HG02610 (cell line): ENCODE measurements at regions not wholly inside any gene's neighbourhood (a gene's known extent, or its start where the extent isn't known, plus 50 kb on each side); places are given as distances from the start of the nearest gene placed in this dataset.

Experiments
- ATAC-seq: cut with Tn5 transposase; IDR thresholded peaks from one replicate; pipeline ENCODE4 v1.9.1; 2021; ENCODE audit warnings: mild to moderate bottlenecking, moderate library complexity; ENCODE audit not compliant: unreplicated experiment

DNA sequence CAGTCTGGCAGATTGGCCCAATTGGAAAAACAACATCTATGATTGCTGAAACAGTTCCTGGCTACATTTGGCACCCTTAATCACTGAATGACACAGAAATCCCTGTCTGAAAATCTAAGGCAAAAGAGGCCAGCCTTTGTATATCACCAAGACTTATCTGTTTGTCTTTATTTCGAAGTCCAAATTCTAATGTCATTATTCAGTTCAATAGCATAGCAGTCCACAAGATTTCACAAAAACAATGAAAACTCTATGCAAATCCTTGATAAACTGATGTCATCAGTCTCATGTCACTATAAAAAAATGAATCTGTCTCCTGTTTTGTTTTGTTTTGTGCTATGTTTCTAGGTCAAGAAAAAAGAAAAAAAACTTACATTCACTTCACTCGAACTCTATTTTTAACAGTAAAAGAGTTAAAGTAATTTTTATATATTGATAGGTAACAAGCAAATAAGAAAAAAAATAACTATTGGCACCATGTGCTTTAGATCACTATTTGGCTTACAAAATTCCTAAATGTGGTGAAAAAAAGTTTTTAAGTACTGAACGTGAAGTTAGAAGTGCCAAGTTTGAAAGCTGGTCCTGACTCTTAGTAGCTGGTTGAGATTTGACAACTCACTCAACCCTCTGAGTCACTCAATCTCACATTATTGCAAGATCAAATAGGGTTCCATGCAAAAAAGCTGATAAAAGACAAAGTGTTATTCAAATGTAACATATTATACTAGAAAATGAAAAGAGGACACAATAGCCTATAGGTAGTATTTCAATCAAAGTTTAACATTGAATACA, 359.3 kb downstream of the IRS1 start:
- ATAC-seq: no peak

DNA sequence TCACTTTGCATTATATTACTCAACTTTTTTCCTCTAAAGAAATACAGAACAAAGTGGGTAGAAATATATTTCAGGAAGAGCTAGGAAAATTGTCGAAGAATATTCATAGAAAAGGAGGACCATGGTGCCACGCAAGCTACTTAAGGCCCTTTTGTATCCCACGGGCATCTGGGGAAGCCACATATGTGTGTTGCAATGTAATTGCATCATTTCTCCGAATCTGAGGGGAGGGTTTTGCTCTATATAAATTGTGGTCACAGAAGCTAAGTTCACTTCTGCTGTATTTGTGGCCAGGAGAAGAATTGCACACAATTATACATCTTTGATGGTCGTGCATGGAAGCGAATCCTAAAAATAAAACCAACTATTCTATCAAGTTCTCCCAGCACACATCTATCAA, 360.3 kb downstream of the IRS1 start:
- no peak for ATAC-seq

DNA sequence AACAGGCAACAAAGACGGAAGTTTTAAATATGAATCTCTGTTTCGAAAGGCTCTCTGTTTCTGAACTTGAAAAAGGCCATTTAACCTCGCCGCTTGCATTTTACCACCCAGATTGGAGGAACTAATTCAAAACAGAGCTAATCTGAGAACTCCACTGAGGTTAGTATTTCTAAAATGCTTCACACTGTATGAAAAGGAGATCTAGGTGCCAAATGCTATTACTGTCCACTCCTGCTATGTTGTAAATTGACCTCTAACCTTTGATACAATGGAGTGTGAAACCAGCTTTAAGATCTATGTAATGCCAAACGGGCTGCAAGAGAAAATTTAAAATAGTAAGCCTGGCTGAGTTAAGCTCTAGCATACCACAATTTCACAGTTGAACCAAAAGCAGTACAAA, 364.5 kb downstream of the IRS1 start:
- no peak for ATAC-seq

DNA sequence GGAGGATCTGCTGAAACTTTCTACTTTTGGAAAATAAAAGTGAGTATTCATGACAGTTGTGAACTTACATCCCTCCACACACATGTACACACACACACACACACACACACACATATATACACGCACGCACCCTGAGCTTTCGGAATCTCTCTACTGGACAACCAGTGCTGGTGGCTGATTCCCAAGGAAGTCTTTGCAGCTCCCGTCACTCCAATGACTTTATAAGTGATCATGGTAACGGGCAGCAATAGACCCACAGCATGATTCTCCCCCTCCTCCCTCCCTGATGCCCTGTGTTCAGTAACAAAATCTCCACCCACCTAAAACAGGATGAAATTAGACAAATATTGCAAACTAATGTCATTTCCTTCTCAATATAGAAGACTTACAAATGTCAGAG, 364.9 kb downstream of the IRS1 start:
- no peak for ATAC-seq

DNA sequence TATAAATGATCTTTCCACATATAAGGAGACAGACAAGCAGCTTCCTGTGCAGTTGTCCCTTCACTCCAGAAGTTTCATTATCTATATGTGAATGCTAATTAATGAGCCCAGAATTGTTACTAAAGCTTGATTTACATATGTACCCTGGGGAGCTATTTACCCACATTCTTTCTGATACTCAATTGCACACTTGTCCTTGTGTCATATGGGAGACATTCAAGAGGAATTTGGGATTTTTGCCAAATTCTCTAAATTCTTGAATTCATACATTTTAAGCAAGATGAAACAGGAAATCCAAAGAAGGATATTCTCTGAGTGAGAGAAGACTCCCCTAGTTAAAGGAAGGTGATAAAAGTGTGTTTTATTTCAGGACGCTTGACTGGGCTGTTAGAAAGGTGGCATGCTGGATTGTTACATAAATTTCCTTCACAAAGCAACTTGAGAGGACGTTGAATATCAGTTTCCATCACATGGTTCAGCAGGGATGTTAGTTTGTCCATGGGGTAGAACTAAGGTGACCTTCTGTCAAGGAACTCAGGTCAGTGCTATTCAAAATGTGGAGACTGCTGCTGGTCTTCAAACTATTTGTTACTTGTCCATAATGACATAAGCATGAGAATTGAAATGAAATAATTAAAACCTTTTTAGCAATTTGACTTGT, 368.2 kb downstream of the IRS1 start:
- no peak for ATAC-seq

DNA sequence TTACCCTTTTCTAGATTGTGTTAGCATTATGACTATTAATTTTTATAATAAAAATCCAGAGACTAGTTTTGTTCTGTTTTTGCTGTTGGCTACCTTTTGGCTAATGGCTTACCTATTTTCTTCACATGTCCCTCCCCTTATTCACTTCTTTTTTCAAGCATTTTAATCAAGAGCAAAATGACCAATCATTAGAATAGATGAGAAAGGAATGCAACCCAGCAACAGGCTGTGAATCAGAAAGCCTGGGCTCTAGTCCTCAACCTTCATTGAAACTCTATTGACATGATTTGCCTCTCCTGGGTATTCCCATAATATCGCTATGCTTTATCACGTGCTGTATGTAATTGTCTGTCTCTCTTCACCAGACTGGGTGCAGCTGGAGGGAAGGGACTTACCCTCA, 370.1 kb downstream of the IRS1 start:
- no peak for ATAC-seq

DNA sequence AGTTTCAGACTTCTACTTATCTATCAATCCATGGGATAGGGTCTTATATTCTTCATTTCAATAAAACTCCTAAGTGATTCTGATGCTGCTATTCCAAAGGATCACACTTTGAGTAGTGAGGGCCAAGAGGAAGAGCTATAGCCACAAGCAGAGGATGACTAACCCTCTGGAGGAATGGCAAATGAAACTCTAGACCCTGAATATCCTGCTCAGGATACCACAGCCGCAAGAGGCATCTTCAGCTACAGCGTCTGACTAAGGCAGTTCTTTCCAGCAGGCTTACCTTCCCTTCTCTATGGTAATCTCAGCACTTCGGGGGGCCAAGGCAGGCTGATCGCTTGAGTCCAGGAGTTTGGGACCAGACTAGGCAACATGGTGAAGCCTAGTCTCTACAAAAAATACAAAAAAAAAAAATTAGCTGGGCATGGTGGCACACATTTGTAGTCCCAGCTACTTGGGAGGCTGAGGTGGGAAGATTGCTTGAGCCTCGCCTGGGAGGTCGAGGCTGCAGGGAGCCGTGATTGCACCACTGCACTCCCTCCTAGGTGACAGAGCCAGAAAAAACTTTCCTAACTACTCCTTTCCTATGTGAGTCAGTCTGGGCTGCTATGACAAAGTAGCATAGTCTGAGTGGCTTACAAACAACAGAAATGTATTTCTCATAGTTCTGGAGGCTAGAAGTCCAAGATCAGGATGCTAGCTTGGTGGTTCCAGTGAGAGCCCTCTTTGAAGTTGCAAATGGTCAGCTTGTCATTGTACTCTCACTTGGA, 371.9 kb downstream of the IRS1 start:
- ATAC-seq: no peak

DNA sequence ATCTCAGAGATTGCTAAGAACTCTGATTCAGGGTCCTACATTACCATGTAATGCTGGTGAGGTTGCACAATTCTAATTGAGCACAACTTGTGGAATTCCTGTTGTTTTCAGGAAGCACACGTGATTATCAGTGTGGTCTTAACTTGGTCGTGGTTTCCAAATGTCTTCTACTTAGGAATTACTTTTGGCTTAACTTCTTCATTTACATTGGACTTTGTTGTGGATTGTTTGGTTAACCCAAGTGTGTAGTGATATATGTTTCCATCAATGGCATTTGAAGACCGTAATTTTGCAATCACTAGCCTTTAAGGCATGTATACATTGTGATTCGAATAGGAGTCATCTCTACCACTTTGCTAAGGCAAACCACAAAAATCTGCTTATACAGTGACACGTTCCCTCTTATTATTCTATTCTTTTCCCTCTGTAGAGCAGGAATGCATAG, 373.3 kb downstream of the IRS1 start:
- ATAC-seq: no peak

DNA sequence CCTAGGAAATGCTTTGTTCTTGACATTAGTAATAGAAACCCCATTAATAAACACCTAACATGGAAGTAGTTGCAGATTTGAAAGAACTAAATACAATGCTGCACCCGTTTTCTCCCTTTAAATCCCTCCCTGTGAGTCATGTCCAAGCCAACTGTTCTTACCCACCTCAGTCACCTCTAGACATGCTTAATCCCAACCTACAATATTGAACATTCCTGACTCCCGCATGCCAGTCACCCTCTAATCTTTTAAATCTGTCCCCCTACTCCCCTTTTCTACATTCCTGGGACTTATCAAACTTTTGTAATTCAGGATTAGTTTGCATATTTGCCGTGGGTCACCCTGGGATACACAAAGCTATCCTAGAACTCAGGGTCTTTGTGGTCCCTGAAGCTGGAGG, 374.6 kb downstream of the IRS1 start:
- no peak for ATAC-seq

DNA sequence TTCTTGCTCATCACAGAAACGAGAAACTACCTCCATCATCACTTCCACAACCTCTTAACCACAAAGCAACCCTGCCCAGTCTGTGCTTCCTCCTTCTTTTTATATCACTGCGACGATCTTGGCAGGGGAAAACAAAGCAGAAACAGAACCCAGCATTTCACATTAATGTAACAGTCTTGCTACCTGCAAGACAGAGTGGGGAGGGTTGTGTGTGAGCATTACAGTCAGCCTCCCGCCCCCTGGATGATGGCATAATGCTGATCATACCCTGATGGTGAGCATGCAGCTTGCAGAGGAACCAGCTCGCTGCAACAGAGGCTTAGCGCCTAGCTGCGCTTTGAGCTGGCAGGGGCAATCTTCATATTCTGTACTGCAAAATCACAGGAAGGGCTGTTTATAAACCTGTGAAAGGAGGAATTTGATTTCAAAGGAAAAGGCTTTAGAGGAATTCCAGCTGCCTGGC, 376.1 kb downstream of the IRS1 start:
- peak; percentile 79 for ATAC-seq

DNA sequence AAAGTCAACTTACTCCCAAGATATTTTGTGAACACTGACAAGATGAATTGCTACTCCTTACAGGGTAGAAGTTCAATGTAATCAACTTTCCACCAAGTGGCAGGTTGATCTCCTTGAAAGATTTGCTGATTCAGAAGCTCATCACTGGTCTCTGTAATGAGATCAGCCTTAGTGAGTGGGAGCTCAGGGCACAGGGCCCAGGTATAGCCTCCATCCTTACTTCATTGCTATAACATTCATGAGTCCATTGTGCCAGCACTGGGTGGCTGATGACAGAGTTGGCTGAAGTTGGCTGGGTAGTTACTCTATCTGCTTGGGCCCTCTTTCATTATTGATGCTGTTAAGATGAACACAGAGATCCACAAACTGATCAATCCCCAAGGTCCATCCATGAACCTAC, 379.0 kb downstream of the IRS1 start:
- ATAC-seq: no peak

DNA sequence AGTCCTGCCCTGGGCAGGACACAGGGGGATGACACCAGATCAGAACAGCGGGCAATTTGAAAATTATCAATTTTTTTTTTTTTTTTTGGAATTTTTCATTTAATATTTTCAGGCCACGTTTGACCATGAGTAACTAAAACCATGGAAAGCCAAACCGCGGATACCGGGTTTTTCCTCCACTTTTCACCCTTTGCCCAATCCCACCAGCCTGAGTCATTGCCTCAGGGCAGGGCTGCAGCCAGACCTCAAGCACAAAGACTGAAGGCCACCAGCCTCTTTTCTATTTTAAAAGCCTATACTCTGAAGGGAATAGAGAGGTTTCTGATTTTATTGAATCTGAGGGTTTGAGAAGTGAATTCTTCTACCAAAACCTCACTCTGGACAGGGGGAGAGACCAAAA, 381.1 kb downstream of the IRS1 start:
- ATAC-seq: no peak

DNA sequence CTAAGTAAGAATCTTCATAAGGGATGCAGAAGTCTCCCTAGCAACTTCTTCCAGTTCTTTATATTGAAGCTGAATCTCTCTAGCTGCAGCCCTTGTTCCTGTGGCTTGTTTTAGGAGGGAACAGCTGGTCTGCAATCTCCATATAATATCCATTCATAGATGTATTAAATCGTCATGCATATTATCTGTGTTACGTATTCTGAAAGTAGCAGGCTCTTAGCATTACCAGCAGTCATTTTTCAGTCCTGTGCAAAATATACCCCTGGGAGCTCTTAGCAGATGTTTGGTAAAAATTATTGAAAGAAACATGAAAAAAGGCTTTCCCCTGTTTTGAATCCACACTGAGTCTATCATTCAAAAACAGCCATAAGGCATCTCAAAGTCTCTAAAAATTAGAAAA, 385.3 kb downstream of the IRS1 start:
- ATAC-seq: no peak

DNA sequence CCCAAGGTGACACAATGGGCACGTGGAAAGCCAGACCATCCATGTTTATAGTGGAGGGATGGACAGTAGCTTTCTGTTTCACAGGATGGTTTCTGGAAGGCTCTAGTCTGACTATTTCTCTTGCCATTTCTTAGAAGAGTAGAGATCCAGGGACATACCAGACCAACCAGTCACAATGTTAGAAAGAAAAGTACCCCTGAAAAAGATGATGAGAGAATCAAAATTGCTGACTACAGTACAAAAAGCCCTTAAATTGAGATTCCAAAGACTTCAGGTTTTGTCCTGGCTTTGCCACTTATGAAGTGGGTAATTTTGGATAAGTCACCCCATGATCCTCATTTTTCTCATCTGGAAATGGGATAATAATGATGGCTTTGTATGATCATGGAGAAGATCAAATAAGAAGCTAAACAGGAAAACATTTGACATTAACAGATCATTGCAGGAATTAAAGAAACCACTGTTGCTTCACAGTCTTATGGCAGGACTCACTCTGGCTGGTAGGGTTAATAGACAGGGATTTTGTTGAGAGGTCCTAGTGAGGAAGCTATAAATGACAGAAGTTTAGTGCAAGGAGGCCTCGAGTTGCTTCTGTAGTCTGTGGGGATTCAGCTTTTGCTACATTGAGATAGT, 386.0 kb downstream of the IRS1 start:
- no peak for ATAC-seq

DNA sequence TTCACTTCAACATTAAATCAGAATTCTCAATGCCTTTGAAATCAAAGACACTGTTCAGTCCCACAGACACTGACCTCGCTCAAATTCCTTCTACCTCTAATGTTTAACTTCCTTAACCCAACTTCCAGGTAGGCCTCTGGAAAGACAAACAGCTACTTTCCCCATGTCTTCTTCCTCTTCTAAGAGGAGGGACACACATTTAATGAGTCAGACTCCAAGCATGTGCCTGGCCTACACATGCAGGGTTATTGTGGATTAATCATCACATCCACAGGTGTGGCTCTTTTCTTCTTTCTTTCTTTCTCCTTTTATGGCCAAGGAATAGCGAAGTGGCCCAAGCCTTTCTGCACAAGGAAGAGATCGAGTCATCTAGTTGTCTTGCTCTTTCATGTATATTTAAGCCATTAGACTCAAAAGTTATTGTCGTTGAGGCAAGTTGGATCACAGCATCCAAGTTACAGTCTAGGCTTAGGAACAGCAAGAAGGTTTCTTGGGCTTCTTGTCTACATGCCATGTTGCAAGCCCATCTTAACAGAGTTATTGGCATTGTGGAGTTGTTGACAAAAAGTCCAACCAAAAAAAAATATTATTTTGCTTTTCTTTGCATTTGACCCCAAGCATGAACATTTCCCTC, 387.8 kb downstream of the IRS1 start:
- ATAC-seq: no peak

DNA sequence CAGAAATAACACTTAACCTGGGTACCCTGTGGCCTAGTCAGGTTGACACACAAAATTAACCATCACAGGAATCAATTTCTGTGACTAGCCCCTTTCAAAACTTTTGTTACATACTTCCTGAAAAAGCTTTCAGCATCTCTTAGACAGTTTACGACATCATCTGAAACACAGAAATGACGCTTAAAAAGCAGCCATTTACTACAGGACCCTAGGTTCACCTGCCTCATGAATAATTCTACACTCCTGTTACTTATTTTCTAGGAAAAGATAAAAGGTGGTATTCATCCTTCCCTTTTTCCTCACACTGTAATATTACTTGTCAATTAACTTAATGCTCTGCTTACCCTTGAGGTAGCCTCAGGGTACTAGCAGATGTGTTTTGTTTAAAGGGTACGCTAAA, 388.4 kb downstream of the IRS1 start:
- ATAC-seq: no peak

DNA sequence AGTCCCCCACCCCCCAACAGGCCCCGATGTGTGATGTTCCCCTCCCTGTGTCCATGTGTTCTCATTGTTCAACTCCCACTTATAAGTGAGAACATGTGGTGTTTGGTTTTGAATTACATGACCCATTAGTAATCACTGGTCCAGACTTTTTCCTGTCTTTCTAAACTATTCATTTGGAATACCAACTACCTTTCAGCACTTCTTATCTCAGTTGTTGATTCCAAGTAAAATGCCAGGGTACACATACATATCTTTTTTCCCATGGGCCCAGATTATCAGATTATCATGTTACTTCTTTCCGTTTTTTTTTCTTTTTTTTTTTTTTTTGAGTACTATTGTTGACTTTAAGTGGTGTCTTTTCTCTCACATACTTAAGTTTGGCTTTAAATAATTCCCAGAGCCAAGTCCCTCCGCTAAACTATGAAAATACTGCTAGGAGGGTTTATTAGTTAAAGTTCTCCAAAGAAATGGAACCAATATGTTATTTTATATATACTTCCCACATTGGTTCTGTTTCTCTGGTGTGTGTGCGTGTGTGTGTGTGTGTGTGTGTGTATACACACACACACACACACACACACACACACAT, 389.3 kb downstream of the IRS1 start:
- no peak for ATAC-seq

DNA sequence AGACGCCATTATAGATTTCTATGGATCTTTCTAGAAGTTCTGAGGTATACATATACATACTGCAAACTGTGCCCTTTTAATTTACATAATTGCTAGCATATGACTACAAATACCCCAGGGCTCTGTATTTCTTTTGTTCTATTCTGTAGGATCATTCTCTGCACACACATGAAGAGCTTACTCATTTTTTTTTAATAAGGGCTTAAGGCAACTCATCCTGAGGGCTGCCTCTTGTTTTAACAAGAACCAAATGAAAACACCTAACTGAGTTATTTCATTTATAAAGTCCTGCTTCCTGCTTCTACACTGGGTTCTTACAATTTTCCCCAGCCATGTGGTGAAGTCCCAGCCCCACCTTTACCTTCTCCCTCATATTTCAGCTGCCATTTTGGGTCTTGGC, 390.5 kb downstream of the IRS1 start:
- ATAC-seq: no peak

DNA sequence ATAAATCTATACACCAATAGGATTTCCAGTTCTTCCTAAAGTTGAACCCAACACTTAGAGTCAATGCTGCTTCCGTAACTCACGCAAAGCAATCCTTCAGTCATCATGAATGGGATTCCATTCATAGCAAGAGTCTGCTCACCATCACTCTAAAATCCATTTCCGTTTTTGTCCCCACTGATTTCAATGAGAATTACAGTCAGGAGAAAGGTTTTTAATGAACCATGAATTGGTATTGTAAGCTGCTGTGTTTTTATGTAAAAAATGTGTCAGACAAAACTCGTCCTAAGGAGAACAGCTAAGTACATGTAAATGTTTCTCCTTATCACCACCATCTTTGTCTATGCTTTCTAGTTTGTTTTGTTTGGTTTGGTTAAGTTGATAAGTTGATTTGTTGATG, 391.5 kb downstream of the IRS1 start:
- no peak for ATAC-seq

DNA sequence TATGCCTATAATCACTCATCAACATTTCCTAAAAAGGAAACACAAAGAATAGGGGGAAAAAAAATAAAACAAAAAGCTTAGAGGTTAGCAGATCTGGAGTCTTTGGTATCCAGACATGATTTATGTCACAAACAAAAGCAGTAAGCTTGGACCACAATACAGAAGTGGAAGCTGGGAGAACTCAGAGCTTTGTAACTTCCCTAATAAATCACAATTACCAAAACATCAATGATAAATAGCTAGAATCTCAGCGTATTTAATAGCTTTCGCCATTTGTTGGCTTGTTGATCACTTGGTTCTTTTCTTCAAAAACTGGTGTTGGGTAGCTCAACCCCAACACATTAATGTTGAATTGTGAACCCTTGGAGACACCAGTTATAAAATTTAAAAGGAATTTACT, 392.5 kb downstream of the IRS1 start:
- ATAC-seq: no peak

DNA sequence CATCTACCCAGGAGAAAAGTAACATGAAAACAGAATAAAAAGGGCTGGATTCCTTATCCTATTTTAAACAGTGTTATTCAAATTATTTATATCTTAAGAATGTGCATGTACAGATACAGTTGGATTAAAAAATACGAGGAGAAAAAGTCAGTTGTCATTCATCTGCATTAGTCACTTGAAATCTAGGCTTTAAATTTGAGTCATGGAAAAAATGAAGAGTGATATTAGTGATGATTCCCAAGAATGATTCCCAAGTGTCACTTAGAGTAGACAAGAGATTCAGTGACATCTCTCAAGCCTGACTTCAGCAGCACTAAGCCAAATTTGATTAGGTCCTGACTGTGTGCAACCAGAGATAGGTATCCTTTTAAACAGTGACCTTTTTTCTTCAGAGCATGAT, 394.2 kb downstream of the IRS1 start:
- no peak for ATAC-seq
